ENCODE measurements at regions not wholly inside any gene's neighbourhood (a gene's known extent, or its start where the extent isn't known, plus 50 kb on each side); places are given as distances from the start of the nearest gene placed in this dataset.
"Not testable (repeated sequence)": the region's sequence is repeated elsewhere in the genome, so short reads cannot be mapped to it uniquely, and the experiment has no call there.

GRCh38 chr2:195537811-195538210 is 119.2 kb upstream of the SLC39A10 start:
- DNase-seq (ENCODE audit: low read depth), result no peak

- no peak for DNase-seq (ENCODE audit: low read depth)
Measured at GRCh38 chr2:195536906-195537305, 120.1 kb upstream of the SLC39A10 start.

GRCh38 chr2:195535911-195536522 is 121.0 kb upstream of the SLC39A10 start:
- DNase-seq (ENCODE audit: low read depth), result no peak

GRCh38 chr2:195534971-195535370 is 122.1 kb upstream of the SLC39A10 start:
- no peak for DNase-seq (ENCODE audit: low read depth)

GRCh38 chr2:195533771-195534642 is 123.0 kb upstream of the SLC39A10 start:
- peak; percentile 73 for DNase-seq (ENCODE audit: low read depth)

GRCh38 chr2:195532628-195533271 is 124.3 kb upstream of the SLC39A10 start:
- DNase-seq (ENCODE audit: low read depth), result no peak

GRCh38 chr2:195532255-195532627 is 124.8 kb upstream of the SLC39A10 start:
- DNase-seq (ENCODE audit: low read depth), result no peak

- no peak for DNase-seq (ENCODE audit: low read depth)
Measured at GRCh38 chr2:195531754-195532153, 125.3 kb upstream of the SLC39A10 start.

- not testable (repeated sequence) for DNase-seq (ENCODE audit: low read depth)
Measured at GRCh38 chr2:195523242-195523641, 133.8 kb upstream of the SLC39A10 start.

GRCh38 chr2:195521589-195521988 is 135.4 kb upstream of the SLC39A10 start:
- no peak for DNase-seq (ENCODE audit: low read depth)

- DNase-seq (ENCODE audit: low read depth), result no peak
Measured at GRCh38 chr2:195520671-195521155, 136.3 kb upstream of the SLC39A10 start.

GRCh38 chr2:195515551-195515950 is 141.5 kb upstream of the SLC39A10 start:
- DNase-seq (ENCODE audit: low read depth), result no peak

- no peak for DNase-seq (ENCODE audit: low read depth)
Measured at GRCh38 chr2:195514365-195514764, 142.7 kb upstream of the SLC39A10 start.

GRCh38 chr2:195513119-195513518 is 143.9 kb upstream of the SLC39A10 start:
- no peak for DNase-seq (ENCODE audit: low read depth)

- DNase-seq (ENCODE audit: low read depth), result no peak
Measured at GRCh38 chr2:195509551-195509950, 147.5 kb upstream of the SLC39A10 start.

- no peak for DNase-seq (ENCODE audit: low read depth)
Measured at GRCh38 chr2:195508139-195508455, 148.9 kb upstream of the SLC39A10 start.

- no peak for DNase-seq (ENCODE audit: low read depth)
Measured at GRCh38 chr2:195507447-195508138, 149.4 kb upstream of the SLC39A10 start.

- DNase-seq (ENCODE audit: low read depth), result no peak
Measured at GRCh38 chr2:195505701-195506100, 151.3 kb upstream of the SLC39A10 start.

GRCh38 chr2:195503208-195503607 is 153.8 kb upstream of the SLC39A10 start:
- no peak for DNase-seq (ENCODE audit: low read depth)

GRCh38 chr2:195501746-195502145 is 155.3 kb upstream of the SLC39A10 start:
- DNase-seq (ENCODE audit: low read depth), result no peak

GRCh38 chr2:195500879-195501278 is 156.1 kb upstream of the SLC39A10 start:
- DNase-seq (ENCODE audit: low read depth), result no peak

- no peak for DNase-seq (ENCODE audit: low read depth)
Measured at GRCh38 chr2:195498839-195499490, 158.1 kb upstream of the SLC39A10 start.

Data from fibroblast of the conjunctiva (primary cell).